ENCODE measurements at regions not wholly inside any gene's neighbourhood (a gene's known extent, or its start where the extent isn't known, plus 50 kb on each side); places are given as distances from the start of the nearest gene placed in this dataset.

- Mint-ChIP-seq H3K4me3 (no peak overlapping the region), H3K4me1 (peaks cover 19% of the 10 kb centered on the region), H3K27ac (no peak overlapping the region), H3K27me3 (ENCODE audit: low read depth) (no peaks in the 10 kb centered on the region), H3K36me3 (no peaks in the 10 kb centered on the region), H3K9me3 (peaks cover 14% of the 10 kb centered on the region)
- TF ChIP-seq CTCF (IDR thresholded peaks at IDR 0.05; ENCODE audit: unreplicated experiment) = no peak
- DNase-seq (ENCODE audit: low spot score in 2 of 2, unreplicated experiment in 2 of 2) = no peak
Measured at GRCh38 chr22:27116312-27117086, 459.1 kb downstream of the MIAT start.

GRCh38 chr22:27120036-27120435 is 462.6 kb downstream of the MIAT start:
- no peaks in the 10 kb centered on the region for H3K4me1 Mint-ChIP-seq
- no peak overlapping the region for H3K4me3 Mint-ChIP-seq
- H3K36me3 Mint-ChIP-seq = no peaks in the 10 kb centered on the region
- no peaks in the 10 kb centered on the region for H3K27me3 Mint-ChIP-seq (ENCODE audit: low read depth)
- no peak for DNase-seq (ENCODE audit: low spot score in 2 of 2, unreplicated experiment in 2 of 2)
- peaks cover 14% of the 10 kb centered on the region for H3K9me3 Mint-ChIP-seq
- TF ChIP-seq CTCF (IDR thresholded peaks at IDR 0.05; ENCODE audit: unreplicated experiment) = no peak
- H3K27ac Mint-ChIP-seq = no peak overlapping the region

GRCh38 chr22:27122574-27122973 is 465.2 kb downstream of the MIAT start:
- Mint-ChIP-seq H3K4me1 (no peaks in the 10 kb centered on the region), H3K9me3 (peaks cover 7% of the 10 kb centered on the region), H3K27me3 (ENCODE audit: low read depth) (peaks cover 2% of the 10 kb centered on the region), H3K4me3 (no peak overlapping the region), H3K36me3 (no peaks in the 10 kb centered on the region), H3K27ac (no peak overlapping the region)
- TF ChIP-seq CTCF (IDR thresholded peaks at IDR 0.05; ENCODE audit: unreplicated experiment) = no peak
- no peak for DNase-seq (ENCODE audit: low spot score in 2 of 2, unreplicated experiment in 2 of 2)

GRCh38 chr22:27123880-27124279 is 466.5 kb downstream of the MIAT start:
- TF ChIP-seq CTCF (IDR thresholded peaks at IDR 0.05; ENCODE audit: unreplicated experiment) = no peak
- Mint-ChIP-seq H3K27ac (no peak overlapping the region), H3K36me3 (no peaks in the 10 kb centered on the region), H3K9me3 (peaks cover 7% of the 10 kb centered on the region), H3K4me1 (peaks cover 2% of the 10 kb centered on the region), H3K27me3 (ENCODE audit: low read depth) (peaks cover 2% of the 10 kb centered on the region), H3K4me3 (no peak overlapping the region)
- DNase-seq (ENCODE audit: low spot score in 2 of 2, unreplicated experiment in 2 of 2) = no peak

GRCh38 chr22:27124351-27124966 is 467.1 kb downstream of the MIAT start:
- peaks cover 2% of the 10 kb centered on the region for H3K4me1 Mint-ChIP-seq
- H3K27ac Mint-ChIP-seq = no peak overlapping the region

More at GRCh38 chr22:27124351-27124966, 467.1 kb downstream of the MIAT start:
- Mint-ChIP-seq H3K27me3 (ENCODE audit: low read depth) (peaks cover 2% of the 10 kb centered on the region), H3K36me3 (no peaks in the 10 kb centered on the region), H3K4me3 (no peak overlapping the region), H3K9me3 (peaks cover 7% of the 10 kb centered on the region)
- DNase-seq (ENCODE audit: low spot score in 2 of 2, unreplicated experiment in 2 of 2) = no peak
- TF ChIP-seq CTCF (IDR thresholded peaks at IDR 0.05; ENCODE audit: unreplicated experiment) = no peak
